ENCODE measurements at regions not wholly inside any gene's neighbourhood (a gene's known extent, or its start where the extent isn't known, plus 50 kb on each side); places are given as distances from the start of the nearest gene placed in this dataset.

GRCh38 chr10:110421512-110422138 lies 76.1 kb upstream of the DUSP5 start (continued):
- TF ChIP-seq REST (IDR thresholded peaks at IDR 0.05; ENCODE audit: unreplicated experiment) = no peak
- TF ChIP-seq ZNF331 (CRISPR knock-in tag; IDR thresholded peaks at IDR 0.05; ENCODE audit: low read depth) = no peak
- no peak for TF ChIP-seq JUNB (IDR thresholded peaks at IDR 0.05; ENCODE audit: unreplicated experiment)

GRCh38 chr10:110422548-110422947 lies 75.2 kb upstream of the DUSP5 start:
- ATAC-seq (no peak), DNase-seq (ENCODE audit: low spot score) (no peak)
- Histone ChIP-seq H3F3A (replicated peaks; ENCODE audit: low read depth) (no peaks in the 10 kb centered on the region), H3K79me2 (replicated peaks; ENCODE audit: insufficient read depth) (no peaks in the 10 kb centered on the region), H2AFZ (0 out of 2 replicates have a peak overlapping the region, but pooled peaks have one; percentile 28), H4K20me1 (replicated peaks; ENCODE audit: insufficient read depth) (no peaks in the 10 kb centered on the region), H3K4me2 (no peak overlapping the region), H3K27ac (ENCODE audit: low read depth) (no peak overlapping the region), H3K9me2 (ENCODE audit: insufficient read depth) (0 out of 2 replicates have a peak, but pooled peaks cover 7% of the 10 kb centered on the region), H3K27me3 (ENCODE audit: insufficient read depth) (no peaks in the 10 kb centered on the region), H3K4me3 (no peak overlapping the region), H3K4me1 (ENCODE audit: insufficient read depth) (peaks cover 15% of the 10 kb centered on the region; the same call in 1 of the 2 replicates), H3K36me3 (ENCODE audit: insufficient read depth) (no peaks in the 10 kb centered on the region)
- Mint-ChIP-seq H3K9me3 (no peaks in the 10 kb centered on the region), H3K27me3 (ENCODE audit: insufficient read depth, low read depth, poor library complexity) (peaks cover 8% of the 10 kb centered on the region), H3K4me3 (no peak overlapping the region), H3K36me3 (ENCODE audit: low read depth) (no peaks in the 10 kb centered on the region), H3K4me1 (peaks cover 30% of the 10 kb centered on the region), H3K27ac (no peak overlapping the region)
- TF ChIP-seq NANOG (IDR thresholded peaks at IDR 0.05; ENCODE audit: borderline replicate concordance) = no peak
- no peak for TF ChIP-seq ETS1 (IDR thresholded peaks at IDR 0.05)
- no peak for TF ChIP-seq CREB1 (CRISPR knock-in tag; IDR thresholded peaks at IDR 0.05; ENCODE audit: low read depth)
- no peak for TF ChIP-seq EZH2phosphoT487 (IDR thresholded peaks at IDR 0.05; ENCODE audit: unreplicated experiment)

- Mint-ChIP-seq H3K27ac (no peak overlapping the region), H3K27me3 (ENCODE audit: insufficient read depth, low read depth, poor library complexity) (peaks cover 8% of the 10 kb centered on the region), H3K9me3 (no peaks in the 10 kb centered on the region), H3K4me3 (no peak overlapping the region), H3K36me3 (ENCODE audit: low read depth) (no peaks in the 10 kb centered on the region), H3K4me1 (peaks cover 30% of the 10 kb centered on the region)
- Histone ChIP-seq H4K20me1 (replicated peaks; ENCODE audit: insufficient read depth) (no peaks in the 10 kb centered on the region), H2AFZ (no peak overlapping the region), H3F3A (replicated peaks; ENCODE audit: low read depth) (no peaks in the 10 kb centered on the region), H3K79me2 (replicated peaks; ENCODE audit: insufficient read depth) (no peaks in the 10 kb centered on the region), H3K9me2 (ENCODE audit: insufficient read depth) (0 out of 2 replicates have a peak, but pooled peaks cover 7% of the 10 kb centered on the region), H3K4me2 (no peak overlapping the region), H3K4me3 (no peak overlapping the region), H3K27ac (ENCODE audit: low read depth) (no peak overlapping the region), H3K4me1 (ENCODE audit: insufficient read depth) (peaks cover 15% of the 10 kb centered on the region; the same call in 1 of the 2 replicates), H3K27me3 (ENCODE audit: insufficient read depth) (no peaks in the 10 kb centered on the region), H3K36me3 (ENCODE audit: insufficient read depth) (no peaks in the 10 kb centered on the region)
- DNase-seq (ENCODE audit: low spot score) (no peak), ATAC-seq (no peak)
- no peak for TF ChIP-seq POLR2AphosphoS5 (IDR thresholded peaks at IDR 0.05; ENCODE audit: low read depth)
- no peak for TF ChIP-seq ZNF462 (CRISPR knock-in tag; IDR thresholded peaks at IDR 0.05)
Measured at GRCh38 chr10:110423650-110424049, 74.1 kb upstream of the DUSP5 start.

Measured in GM23338 (cell line).